ENCODE measurements at regions not wholly inside any gene's neighbourhood (a gene's known extent, or its start where the extent isn't known, plus 50 kb on each side); places are given as distances from the start of the nearest gene placed in this dataset.

- no peak for TF ChIP-seq TAF1 (IDR thresholded peaks at IDR 0.05; ENCODE audit: low read depth, low read length)
- no peak for TF ChIP-seq BACH1 (IDR thresholded peaks at IDR 0.05; ENCODE audit: low read length)
- no peak for TF ChIP-seq SP2 (IDR thresholded peaks at IDR 0.05; ENCODE audit: low read length)
- TF ChIP-seq, protein P1, sequence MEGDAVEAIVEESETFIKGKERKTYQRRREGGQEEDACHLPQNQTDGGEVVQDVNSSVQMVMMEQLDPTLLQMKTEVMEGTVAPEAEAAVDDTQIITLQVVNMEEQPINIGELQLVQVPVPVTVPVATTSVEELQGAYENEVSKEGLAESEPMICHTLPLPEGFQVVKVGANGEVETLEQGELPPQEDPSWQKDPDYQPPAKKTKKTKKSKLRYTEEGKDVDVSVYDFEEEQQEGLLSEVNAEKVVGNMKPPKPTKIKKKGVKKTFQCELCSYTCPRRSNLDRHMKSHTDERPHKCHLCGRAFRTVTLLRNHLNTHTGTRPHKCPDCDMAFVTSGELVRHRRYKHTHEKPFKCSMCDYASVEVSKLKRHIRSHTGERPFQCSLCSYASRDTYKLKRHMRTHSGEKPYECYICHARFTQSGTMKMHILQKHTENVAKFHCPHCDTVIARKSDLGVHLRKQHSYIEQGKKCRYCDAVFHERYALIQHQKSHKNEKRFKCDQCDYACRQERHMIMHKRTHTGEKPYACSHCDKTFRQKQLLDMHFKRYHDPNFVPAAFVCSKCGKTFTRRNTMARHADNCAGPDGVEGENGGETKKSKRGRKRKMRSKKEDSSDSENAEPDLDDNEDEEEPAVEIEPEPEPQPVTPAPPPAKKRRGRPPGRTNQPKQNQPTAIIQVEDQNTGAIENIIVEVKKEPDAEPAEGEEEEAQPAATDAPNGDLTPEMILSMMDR (IDR thresholded peaks at IDR 0.05; ENCODE audit: control extremely low read depth in 1 of 3, insufficient read depth in 1 of 3, low read depth in 1 of 3, low read length in 3 of 3) = no peak
- TF ChIP-seq POLR2A (IDR thresholded peaks at IDR 0.05; ENCODE audit: control extremely low read depth in 1 of 2, low read depth in 2 of 2, low read length in 2 of 2) = no peak
These were observed 276.4 kb downstream of the SHOX2 start (continued) for GRCh38 chr3:157829786-157830185.
